GM12878 (cell line): ENCODE measurements at regions not wholly inside any gene's neighbourhood (a gene's known extent, or its start where the extent isn't known, plus 50 kb on each side); places are given as distances from the start of the nearest gene placed in this dataset.

Source experiments
- BHLHE40 ChIP-seq, 2 experiments: fragments of 450-650 bp in 1 of 2; IDR thresholded peaks; 2 replicates each; pipeline ENCODE4 v1.6.1; 2011 to 2017; ENCODE audit warnings: low read depth in 2 of 2, borderline replicate concordance in 1 of 2, improper control_type of control experiment in 1 of 2, low read length in 1 of 2, mild to moderate bottlenecking in 1 of 2
- BMI1 ChIP-seq: fragments of 450-650 bp; IDR thresholded peaks from 2 replicates; pipeline ENCODE4 v1.6.1; 2016; ENCODE audit warnings: mild to moderate bottlenecking, moderate library complexity, borderline replicate concordance
- CBFB ChIP-seq: IDR thresholded peaks from 2 replicates; pipeline ENCODE4 v1.6.1; 2016; ENCODE audit warnings: antibody characterized with exemption, low read depth
- CBX3 ChIP-seq: fragments of 200-600 bp; sonication (generic); IDR thresholded peaks from 2 replicates; pipeline ENCODE4 v1.6.1; 2016; ENCODE audit warnings: low read depth, borderline replicate concordance
- CHD1 ChIP-seq: IDR thresholded peaks from 2 replicates; pipeline ENCODE4 v1.6.1; 2012; ENCODE audit warnings: low read depth, low read length, improper control_type of control experiment
- EGR1 ChIP-seq, 2 experiments: IDR thresholded peaks; 1 replicate in 1 of 2; 2 replicates in 1 of 2; pipeline ENCODE4 v1.6.1; 2011 to 2012; ENCODE audit warnings: low read depth in 2 of 2, low read length in 2 of 2, borderline replicate concordance in 1 of 2, mild to moderate bottlenecking in 1 of 2, moderate library complexity in 1 of 2
- FOS ChIP-seq: IDR thresholded peaks from 3 replicates; pipeline ENCODE4 v1.6.1; 2011; ENCODE audit warnings: borderline replicate concordance; ENCODE audit not compliant: insufficient read length; ENCODE audit errors: extremely low read depth
- HDGF ChIP-seq: fragments of 450-650 bp; IDR thresholded peaks from 2 replicates; pipeline ENCODE4 v1.6.1; 2016; ENCODE audit warnings: antibody characterized with exemption
- IRF3 ChIP-seq: fragments of 450-650 bp; IDR thresholded peaks from 2 replicates; pipeline ENCODE4 v1.6.1; 2014; ENCODE audit warnings: mild to moderate bottlenecking
- MLLT1 ChIP-seq: fragments of 450-650 bp; IDR thresholded peaks from 2 replicates; pipeline ENCODE4 v1.6.1; 2016; ENCODE audit warnings: mild to moderate bottlenecking
- MYB ChIP-seq: fragments of 150-350 bp; IDR thresholded peaks from 2 replicates; pipeline ENCODE4 v1.6.1; 2014; ENCODE audit warnings: mild to moderate bottlenecking, low read depth, low read length, borderline replicate concordance
- NFIC ChIP-seq: IDR thresholded peaks from 2 replicates; pipeline ENCODE4 v1.6.1; 2012; ENCODE audit warnings: low read depth, mild to moderate bottlenecking, inconsistent platforms, low read length, moderate library complexity
- NRF1 ChIP-seq: conservative IDR thresholded peaks from 2 replicates; pipeline ENCODE4 v1.6.1; 2011; ENCODE audit warnings: mild to moderate bottlenecking, low read depth, low read length, improper control_type of control experiment
- POLR2AphosphoS2 ChIP-seq: IDR thresholded peaks from 2 replicates; pipeline ENCODE4 v1.6.1; 2011; ENCODE audit warnings: low read depth, mild to moderate bottlenecking, low read length, improper control_type of control experiment, moderate library complexity
- RB1 ChIP-seq: fragments of 450-650 bp; formaldehyde crosslinking; IDR thresholded peaks from 2 replicates; pipeline ENCODE4 v1.6.1; 2017; ENCODE audit warnings: mild to moderate bottlenecking, borderline replicate concordance
- SREBF1 ChIP-seq: IDR thresholded peaks from 2 replicates; pipeline ENCODE4 v1.6.1; 2012; ENCODE audit warnings: mild to moderate bottlenecking, low read length
- TCF12 ChIP-seq: IDR thresholded peaks from 2 replicates; pipeline ENCODE4 v1.6.1; 2011; ENCODE audit warnings: low read depth, mild to moderate bottlenecking, low read length
- TF ChIP-seq, protein P1 (sequence below): fragments of 450-650 bp; formaldehyde crosslinking; IDR thresholded peaks from 2 replicates; pipeline ENCODE4 v1.4.0; 2022; ENCODE audit warnings: mild to moderate bottlenecking, moderate library complexity

DNA sequence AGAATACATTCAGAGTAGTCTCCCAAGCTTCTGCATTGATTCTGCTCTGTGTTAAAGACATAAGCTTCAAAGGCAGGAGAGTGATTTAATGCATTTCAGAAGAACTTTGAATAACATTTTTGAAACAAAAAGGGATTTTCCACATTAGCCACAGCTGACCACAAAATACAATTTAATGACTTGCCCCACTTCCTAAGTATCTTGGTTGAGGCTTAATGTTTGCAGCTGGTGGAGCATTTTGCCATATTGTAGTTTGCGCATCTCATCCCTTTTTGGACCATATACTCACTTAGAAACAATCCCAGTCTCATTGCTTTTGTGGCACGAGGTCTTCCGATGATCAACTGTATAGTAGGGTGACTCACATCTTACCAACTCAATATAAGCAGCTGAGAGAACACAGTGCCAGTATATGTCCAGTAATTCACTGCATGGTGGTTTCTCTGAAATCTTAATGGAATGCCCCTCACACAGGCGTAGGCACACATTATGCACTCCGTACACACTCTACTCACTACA lies 455.8 kb upstream of the PTGER4 start (continued):
- TF ChIP-seq EGR1 (IDR thresholded peaks at IDR 0.05; ENCODE audit: borderline replicate concordance in 1 of 2, low read depth in 2 of 2, low read length in 2 of 2), result no peak
- TF ChIP-seq RB1, result no peak
- TF ChIP-seq CHD1, result no peak
- no peak for TF ChIP-seq HDGF
- no peak for TF ChIP-seq SREBF1
- TF ChIP-seq CBX3, result no peak
- peak; percentile 43; the same call in 1 of the 2 replicates for TF ChIP-seq BMI1
- TF ChIP-seq IRF3, result no peak
- TF ChIP-seq FOS, result no peak
- no peak for TF ChIP-seq BHLHE40 (IDR thresholded peaks at IDR 0.05; ENCODE audit: borderline replicate concordance in 1 of 2, low read depth in 2 of 2, low read length in 1 of 2)
- peak; percentile 56; the same call in 1 of the 2 replicates for TF ChIP-seq MLLT1
- TF ChIP-seq POLR2AphosphoS2, result no peak
- TF ChIP-seq NFIC, result 0 out of 2 replicates have a peak, but pooled peaks have one; percentile 31
- TF ChIP-seq TCF12, result peak; percentile 71
- TF ChIP-seq NRF1, result no peak
- 0 out of 2 replicates have a peak, but pooled peaks have one; percentile 46 for TF ChIP-seq CBFB
- TF ChIP-seq, protein P1, sequence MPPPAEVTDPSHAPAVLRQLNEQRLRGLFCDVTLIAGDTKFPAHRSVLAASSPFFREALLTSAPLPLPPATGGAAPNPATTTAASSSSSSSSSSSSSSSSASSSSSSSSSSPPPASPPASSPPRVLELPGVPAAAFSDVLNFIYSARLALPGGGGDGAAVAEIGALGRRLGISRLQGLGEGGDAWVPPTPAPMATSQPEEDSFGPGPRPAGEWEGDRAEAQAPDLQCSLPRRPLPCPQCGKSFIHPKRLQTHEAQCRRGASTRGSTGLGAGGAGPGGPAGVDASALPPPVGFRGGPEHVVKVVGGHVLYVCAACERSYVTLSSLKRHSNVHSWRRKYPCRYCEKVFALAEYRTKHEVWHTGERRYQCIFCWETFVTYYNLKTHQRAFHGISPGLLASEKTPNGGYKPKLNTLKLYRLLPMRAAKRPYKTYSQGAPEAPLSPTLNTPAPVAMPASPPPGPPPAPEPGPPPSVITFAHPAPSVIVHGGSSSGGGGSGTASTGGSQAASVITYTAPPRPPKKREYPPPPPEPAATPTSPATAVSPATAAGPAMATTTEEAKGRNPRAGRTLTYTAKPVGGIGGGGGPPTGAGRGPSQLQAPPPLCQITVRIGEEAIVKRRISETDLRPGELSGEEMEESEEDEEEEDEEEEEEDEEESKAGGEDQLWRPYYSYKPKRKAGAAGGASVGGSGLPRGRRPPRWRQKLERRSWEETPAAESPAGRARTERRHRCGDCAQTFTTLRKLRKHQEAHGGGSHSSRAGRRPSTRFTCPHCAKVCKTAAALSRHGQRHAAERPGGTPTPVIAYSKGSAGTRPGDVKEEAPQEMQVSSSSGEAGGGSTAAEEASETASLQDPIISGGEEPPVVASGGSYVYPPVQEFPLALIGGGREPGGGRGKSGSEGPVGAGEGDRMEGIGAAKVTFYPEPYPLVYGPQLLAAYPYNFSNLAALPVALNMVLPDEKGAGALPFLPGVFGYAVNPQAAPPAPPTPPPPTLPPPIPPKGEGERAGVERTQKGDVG (CRISPR knock-in tag), result no peak
- TF ChIP-seq MYB, result no peak
